ENCODE measurements at regions not wholly inside any gene's neighbourhood (a gene's known extent, or its start where the extent isn't known, plus 50 kb on each side); places are given as distances from the start of the nearest gene placed in this dataset.

GRCh38 chr13:74018062-74018431 is 116.2 kb downstream of the KLF12 start:
- no peak for DNase-seq (ENCODE audit: low spot score)
- ChIA-PET CTCF (ENCODE audit: unreplicated experiment) (no interaction called here), POLR2A (interaction anchor here (0.7 to 0.9 kb wide), 3 partner anchors 9 to 80 kb away, joined by 3 to 5 read pairs (median 3); no protein-coding TSS in a partner anchor)
- Histone ChIP-seq H3K36me3 (ENCODE audit: insufficient read depth, low read length) (peaks cover 30% of the 10 kb centered on the region), H2AFZ (ENCODE audit: low read length) (no peak overlapping the region), H3K4me2 (ENCODE audit: low read length) (no peak overlapping the region), H4K20me1 (ENCODE audit: insufficient read depth, low read length) (no peaks in the 10 kb centered on the region), H3K4me3 (ENCODE audit: low read depth, low read length, poor library complexity, severe bottlenecking) (no peak overlapping the region), H3K27ac (ENCODE audit: low read depth, low read length, poor library complexity, severe bottlenecking) (no peak overlapping the region), H3K79me2 (ENCODE audit: insufficient read depth, low read depth, low read length) (no peaks in the 10 kb centered on the region; the same call in 1 of the 2 replicates), H3K9me2 (ENCODE audit: insufficient read depth, low read length) (no peaks in the 10 kb centered on the region), H3K9me3 (ENCODE audit: low read length) (peaks cover 32% of the 10 kb centered on the region), H3K4me1 (ENCODE audit: insufficient read depth, low read length, poor library complexity, severe bottlenecking) (peaks cover 8% of the 10 kb centered on the region)
- BruUV-seq (replicated peaks), result no TSS peak
- intact Hi-C loops (cut with micrococcal nuclease; ENCODE audit: unreplicated experiment), result no loop called here
- TF ChIP-seq EZH2phosphoT487 (IDR thresholded peaks at IDR 0.05; ENCODE audit: borderline replicate concordance, low read depth, low read length), result no peak
- TF ChIP-seq, protein P1, sequence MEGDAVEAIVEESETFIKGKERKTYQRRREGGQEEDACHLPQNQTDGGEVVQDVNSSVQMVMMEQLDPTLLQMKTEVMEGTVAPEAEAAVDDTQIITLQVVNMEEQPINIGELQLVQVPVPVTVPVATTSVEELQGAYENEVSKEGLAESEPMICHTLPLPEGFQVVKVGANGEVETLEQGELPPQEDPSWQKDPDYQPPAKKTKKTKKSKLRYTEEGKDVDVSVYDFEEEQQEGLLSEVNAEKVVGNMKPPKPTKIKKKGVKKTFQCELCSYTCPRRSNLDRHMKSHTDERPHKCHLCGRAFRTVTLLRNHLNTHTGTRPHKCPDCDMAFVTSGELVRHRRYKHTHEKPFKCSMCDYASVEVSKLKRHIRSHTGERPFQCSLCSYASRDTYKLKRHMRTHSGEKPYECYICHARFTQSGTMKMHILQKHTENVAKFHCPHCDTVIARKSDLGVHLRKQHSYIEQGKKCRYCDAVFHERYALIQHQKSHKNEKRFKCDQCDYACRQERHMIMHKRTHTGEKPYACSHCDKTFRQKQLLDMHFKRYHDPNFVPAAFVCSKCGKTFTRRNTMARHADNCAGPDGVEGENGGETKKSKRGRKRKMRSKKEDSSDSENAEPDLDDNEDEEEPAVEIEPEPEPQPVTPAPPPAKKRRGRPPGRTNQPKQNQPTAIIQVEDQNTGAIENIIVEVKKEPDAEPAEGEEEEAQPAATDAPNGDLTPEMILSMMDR (conservative IDR thresholded peaks at IDR 0.05; ENCODE audit: low read length), result no peak

DNA sequence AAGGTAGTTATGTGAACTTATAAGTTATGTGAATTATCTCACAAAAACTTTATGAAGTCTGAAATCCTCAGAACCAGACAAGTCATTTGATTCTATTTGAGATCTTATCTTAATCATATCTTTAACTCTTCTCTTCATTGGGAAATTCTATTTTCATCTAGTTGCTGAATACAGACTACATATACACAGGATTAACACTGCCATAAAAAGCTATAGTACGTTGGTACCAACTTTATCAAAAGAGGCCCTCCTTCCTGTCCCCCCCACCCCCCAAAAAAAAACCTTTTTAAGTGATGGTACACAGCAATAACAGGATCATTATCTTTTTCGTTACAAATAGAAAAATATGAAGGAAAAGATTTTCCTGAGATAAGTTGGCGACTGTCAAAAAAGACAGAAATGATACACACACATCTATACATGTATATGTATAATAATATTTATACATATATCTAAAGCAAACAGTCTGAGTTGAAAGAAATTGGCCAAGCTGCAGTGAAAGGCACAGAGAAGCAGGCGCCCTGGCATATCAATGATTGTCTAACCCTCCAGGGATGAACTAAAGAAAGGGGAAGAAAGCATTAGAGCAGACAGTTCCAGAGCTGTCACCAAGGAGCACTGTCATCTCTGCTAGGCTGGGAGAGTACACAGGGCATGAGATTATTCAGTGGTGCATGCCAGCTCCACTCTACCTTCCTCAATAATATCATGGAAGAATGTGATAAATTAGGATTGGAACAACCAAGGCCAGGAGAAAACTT is 116.7 kb downstream of the KLF12 start:
- peaks cover 8% of the 10 kb centered on the region for H3K4me1 ChIP-seq (ENCODE audit: insufficient read depth, low read length, poor library complexity, severe bottlenecking)
- H3K4me3 ChIP-seq (ENCODE audit: low read depth, low read length, poor library complexity, severe bottlenecking), result no peak overlapping the region
- H3K79me2 ChIP-seq (ENCODE audit: insufficient read depth, low read depth, low read length), result no peaks in the 10 kb centered on the region; the same call in 1 of the 2 replicates
- no peak overlapping the region for H3K27ac ChIP-seq (ENCODE audit: low read depth, low read length, poor library complexity, severe bottlenecking)
- no peak for DNase-seq (ENCODE audit: low spot score)
- ChIA-PET CTCF (ENCODE audit: unreplicated experiment) (no interaction called here), POLR2A (interaction anchor here (0.7 to 1.0 kb wide), 4 partner anchors 9 to 79 kb away, joined by 3 to 5 read pairs (median 4); no protein-coding TSS in a partner anchor)
- no peak overlapping the region for H3K4me2 ChIP-seq (ENCODE audit: low read length)
- no peaks in the 10 kb centered on the region for H4K20me1 ChIP-seq (ENCODE audit: insufficient read depth, low read length)
- H3K9me3 ChIP-seq (ENCODE audit: low read length), result peaks cover 27% of the 10 kb centered on the region
- intact Hi-C loops (cut with micrococcal nuclease; ENCODE audit: unreplicated experiment), result no loop called here
- no peak overlapping the region for H2AFZ ChIP-seq (ENCODE audit: low read length)
- H3K9me2 ChIP-seq (ENCODE audit: insufficient read depth, low read length), result no peaks in the 10 kb centered on the region
- no TSS peak for BruUV-seq (replicated peaks)
- no peak for TF ChIP-seq EZH2phosphoT487 (IDR thresholded peaks at IDR 0.05; ENCODE audit: borderline replicate concordance, low read depth, low read length)
- TF ChIP-seq, protein P1 (conservative IDR thresholded peaks at IDR 0.05; ENCODE audit: low read length), result no peak
- H3K36me3 ChIP-seq (ENCODE audit: insufficient read depth, low read length), result peaks cover 24% of the 10 kb centered on the region

DNA sequence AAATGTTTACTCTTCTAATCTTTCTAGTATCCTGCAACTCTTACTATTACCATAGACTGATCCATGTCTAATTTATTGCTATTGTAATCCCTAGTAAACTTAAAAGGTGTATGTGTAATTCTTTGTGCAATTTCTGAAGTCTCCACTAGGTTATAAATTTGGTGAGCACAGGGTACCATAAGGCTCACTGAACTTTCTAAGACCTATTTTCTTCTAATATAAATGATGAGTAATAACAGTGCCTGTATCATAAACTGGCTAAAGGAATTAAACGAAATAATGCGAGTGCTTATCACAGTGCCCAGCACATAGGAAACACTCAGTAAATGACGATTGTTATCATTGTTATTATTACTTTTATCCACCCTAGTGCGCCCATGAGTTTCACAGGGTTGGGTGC is 119.1 kb downstream of the KLF12 start:
- no TSS peak for BruUV-seq (replicated peaks)
- peak; percentile 25 for DNase-seq (ENCODE audit: low spot score)
- TF ChIP-seq, protein P1 (conservative IDR thresholded peaks at IDR 0.05; ENCODE audit: low read length), result peak; percentile 67
- TF ChIP-seq EZH2phosphoT487 (IDR thresholded peaks at IDR 0.05; ENCODE audit: borderline replicate concordance, low read depth, low read length), result no peak
- ChIA-PET POLR2A (no interaction called here), CTCF (ENCODE audit: unreplicated experiment) (no interaction called here)
- no peaks in the 10 kb centered on the region; the same call in 1 of the 2 replicates for H3K79me2 ChIP-seq (ENCODE audit: insufficient read depth, low read depth, low read length)
- H3K4me1 ChIP-seq (ENCODE audit: insufficient read depth, low read length, poor library complexity, severe bottlenecking), result peaks cover 8% of the 10 kb centered on the region
- no peak overlapping the region for H3K27ac ChIP-seq (ENCODE audit: low read depth, low read length, poor library complexity, severe bottlenecking)
- intact Hi-C loops (cut with micrococcal nuclease; ENCODE audit: unreplicated experiment), result no loop called here
- H3K4me3 ChIP-seq (ENCODE audit: low read depth, low read length, poor library complexity, severe bottlenecking), result no peak overlapping the region
- H3K4me2 ChIP-seq (ENCODE audit: low read length), result no peak overlapping the region
- no peak overlapping the region for H2AFZ ChIP-seq (ENCODE audit: low read length)
- H3K9me2 ChIP-seq (ENCODE audit: insufficient read depth, low read length), result no peaks in the 10 kb centered on the region
- no peaks in the 10 kb centered on the region for H4K20me1 ChIP-seq (ENCODE audit: insufficient read depth, low read length)
- H3K36me3 ChIP-seq (ENCODE audit: insufficient read depth, low read length), result 0 out of 2 replicates have a peak, but pooled peaks cover 6% of the 10 kb centered on the region
- H3K9me3 ChIP-seq (ENCODE audit: low read length), result peaks cover 7% of the 10 kb centered on the region; the same call in 1 of the 2 replicates
